GM12878 (cell line): ENCODE measurements at regions not wholly inside any gene's neighbourhood (a gene's known extent, or its start where the extent isn't known, plus 50 kb on each side); places are given as distances from the start of the nearest gene placed in this dataset.
"Not testable (repeated sequence)": the region's sequence is repeated elsewhere in the genome, so short reads cannot be mapped to it uniquely, and the experiment has no call there.

ENCODE experiments used
- ATAC-seq: fragments of 200-7000 bp; cut with Tn5 transposase; 3 replicates; pipeline ENCODE4 v1.9.1; 2020; ENCODE audit warnings: mild to moderate bottlenecking, moderate library complexity
- BruUV-seq: library from RNA; stranded (reverse); fragments of 400-500 nt; replicated peaks from 2 replicates; lab custom pipeline; 2021; lab: Mats Ljungman, UMichigan
- CTCF ChIA-PET: fragments of 300-600 bp; sonication (Branson Sonifier 250); formaldehyde crosslinking; extraction: SDS; loops from one replicate; lab custom pipeline; 2021; ENCODE audit warnings: inconsistent platforms; lab: Yijun Ruan, JAX
- POLR2A ChIA-PET: fragments of 350-600 bp; formaldehyde crosslinking; extraction: SDS; loops from one replicate; lab custom pipeline; 2021; ENCODE audit warnings: inconsistent platforms; lab: Charles Lee
- RAD21 ChIA-PET: fragments of 300-600 bp; sonication (Branson Sonifier 250); formaldehyde crosslinking; loops from one replicate; lab custom pipeline; 2023; ENCODE audit warnings: antibody characterized with exemption; ENCODE audit not compliant: unreplicated experiment; lab: Charles Lee
- SMC1A ChIA-PET: fragments of 300-600 bp; sonication (Branson Sonifier 250); formaldehyde crosslinking; loops from one replicate; lab custom pipeline; 2023; ENCODE audit not compliant: unreplicated experiment, uncharacterized antibody; lab: Charles Lee
- DNase-seq: peaks from one replicate; pipeline ENCODE4 v3.0.0-alpha.2; 2011; ENCODE audit warnings: low read depth, low spot score
- FAIRE-seq: peaks from 3 replicates; lab custom pipeline; 2011; peaks lifted over from hg19 to GRCh38; lab: Jason Lieb, UNC
- H2AFZ ChIP-seq: 2 replicates; pipeline ENCODE4 v1.6.0; 2011; ENCODE audit warnings: low read depth, low read length, control low read depth; ENCODE audit not compliant: control insufficient read depth
- H3K27ac ChIP-seq: 2 replicates; pipeline ENCODE4 v1.5.1; 2011; ENCODE audit warnings: control low read depth; ENCODE audit not compliant: control insufficient read depth, insufficient read depth
- H3K27me3 ChIP-seq, 2 experiments: replicated peaks in 1 of 2; 2 replicates each; pipeline versions ENCODE4 v1.6.0 to v1.6.1; 2011; ENCODE audit warnings: low read length in 1 of 2; ENCODE audit not compliant: control insufficient read depth in 2 of 2, insufficient read depth in 2 of 2
- H3K36me3 ChIP-seq, 2 experiments: 2 replicates each; pipeline ENCODE4 v1.5.1; 2011; ENCODE audit warnings: low read length in 1 of 2; ENCODE audit not compliant: control insufficient read depth in 2 of 2, insufficient read depth in 2 of 2
- H3K4me1 ChIP-seq: 2 replicates; pipeline ENCODE4 v1.6.1; 2011; ENCODE audit warnings: mild to moderate bottlenecking, low read length, moderate library complexity, mixed read lengths; ENCODE audit not compliant: control insufficient read depth, insufficient read depth
- H3K4me2 ChIP-seq: 2 replicates; pipeline ENCODE4 v1.6.0; 2011; ENCODE audit warnings: control low read depth; ENCODE audit not compliant: control insufficient read depth, insufficient read depth
- H3K4me3 ChIP-seq: fragments of 200-600 bp; sonication (generic); 2 replicates; pipeline ENCODE4 v1.5.1; 2016
- H3K79me2 ChIP-seq: 2 replicates; pipeline ENCODE4 v1.6.0; 2011; ENCODE audit warnings: low read length; ENCODE audit not compliant: control insufficient read depth, insufficient read depth
- H3K9ac ChIP-seq: 2 replicates; pipeline ENCODE4 v1.8.0; 2011; ENCODE audit warnings: low read length, control low read depth, mixed read lengths; ENCODE audit not compliant: control insufficient read depth, insufficient read depth
- H3K9me3 ChIP-seq: replicated peaks from 3 replicates; pipeline ENCODE4 v1.5.1; 2011; ENCODE audit warnings: mild to moderate bottlenecking, low read length; ENCODE audit not compliant: control insufficient read depth, insufficient read depth
- H4K20me1 ChIP-seq: 2 replicates; pipeline ENCODE4 v1.6.0; 2011; ENCODE audit not compliant: control insufficient read depth, insufficient read depth
- ASH2L ChIP-seq: fragments of 300-600, 200-600 bp; sonication (generic); IDR thresholded peaks from 2 replicates; pipeline ENCODE4 v1.6.1; 2017; ENCODE audit warnings: low read depth, mild to moderate bottlenecking, borderline replicate concordance
- BCL11A ChIP-seq: IDR thresholded peaks from 2 replicates; pipeline ENCODE4 v1.6.1; 2011; ENCODE audit warnings: low read depth, low read length
- CTCF ChIP-seq, 3 experiments: IDR thresholded peaks in 2 of 3; conservative IDR thresholded peaks in 1 of 3; 2 replicates each; pipeline ENCODE4 v1.5.1; 2011; ENCODE audit warnings: low read depth in 3 of 3, low read length in 3 of 3, mild to moderate bottlenecking in 3 of 3, control low read depth in 2 of 3, moderate library complexity in 2 of 3, inconsistent platforms in 1 of 3, mixed read lengths in 1 of 3; ENCODE audit not compliant: control insufficient read depth in 2 of 3, insufficient read depth in 1 of 3; ENCODE audit errors: extremely low read depth in 1 of 3
- FOXM1 ChIP-seq: IDR thresholded peaks from 2 replicates; pipeline ENCODE4 v1.6.1; 2012; ENCODE audit warnings: low read depth, mild to moderate bottlenecking, inconsistent platforms, low read length, moderate library complexity
- IRF4 ChIP-seq: IDR thresholded peaks from 2 replicates; pipeline ENCODE4 v1.6.1; 2011; ENCODE audit warnings: low read depth, low read length
- MYB ChIP-seq: fragments of 150-350 bp; IDR thresholded peaks from 2 replicates; pipeline ENCODE4 v1.6.1; 2014; ENCODE audit warnings: mild to moderate bottlenecking, low read depth, low read length, borderline replicate concordance
- NFIC ChIP-seq: IDR thresholded peaks from 2 replicates; pipeline ENCODE4 v1.6.1; 2012; ENCODE audit warnings: low read depth, mild to moderate bottlenecking, inconsistent platforms, low read length, moderate library complexity
- RAD51 ChIP-seq: fragments of 450-650 bp; IDR thresholded peaks from 2 replicates; pipeline ENCODE4 v1.6.1; 2016; ENCODE audit warnings: moderate library complexity, mild to moderate bottlenecking, inconsistent platforms
- RCOR1 ChIP-seq: conservative IDR thresholded peaks from 2 replicates; pipeline ENCODE4 v1.6.1; 2012; ENCODE audit warnings: low read depth, low read length, improper control_type of control experiment
- RFX5 ChIP-seq: IDR thresholded peaks from 2 replicates; pipeline ENCODE4 v1.6.1; 2011; ENCODE audit warnings: low read depth, low read length, improper control_type of control experiment
- SMC3 ChIP-seq: IDR thresholded peaks from 2 replicates; pipeline ENCODE4 v1.6.1; 2011; ENCODE audit warnings: low read length, improper control_type of control experiment, borderline replicate concordance
- ZBTB33 ChIP-seq: fragments of 450-650 bp; IDR thresholded peaks from 2 replicates; pipeline ENCODE4 v1.6.1; 2017; ENCODE audit warnings: mild to moderate bottlenecking
- ZNF592 ChIP-seq: fragments of 450-650 bp; IDR thresholded peaks from 2 replicates; pipeline ENCODE4 v1.6.1; 2017; ENCODE audit warnings: mild to moderate bottlenecking, moderate library complexity
- ZZZ3 ChIP-seq: IDR thresholded peaks from 2 replicates; pipeline ENCODE4 v1.6.1; 2011; ENCODE audit warnings: low read depth; ENCODE audit not compliant: control insufficient read depth, insufficient read length
- WGBS: methylation state at CpG from one replicate; pipeline ENCODE4 v1.1.6; 2016; ENCODE audit warnings: low lambda C conversion rate; ENCODE audit not compliant: insufficient replicate concordance, insufficient coverage; ENCODE audit errors: missing lambda C conversion rate; 5-methylcytosine and 5-hydroxymethylcytosine counted together
- in situ Hi-C: fragments of 300-500 bp; cut with MboI; formaldehyde crosslinking; loops from 9 replicates; pipeline ENCODE4 v1.14.3; 2018; ENCODE audit warnings: mixed read lengths
- intact Hi-C: fragments of 100-400 bp; cut with micrococcal nuclease; formaldehyde crosslinking; loops from one replicate; pipeline ENCODE4 v1.14.2; 2022; ENCODE audit not compliant: unreplicated experiment

- TF ChIP-seq ZNF592 (no peak), CTCF (IDR thresholded peaks at IDR 0.05 in 2 of 3, conservative IDR thresholded peaks at IDR 0.05 in 1 of 3; ENCODE audit: control insufficient read depth in 2 of 3, extremely low read depth in 1 of 3, insufficient read depth in 1 of 3, low read depth in 3 of 3, low read length in 3 of 3) (peak; percentile 48 to 67 (median 60); a peak in 5 of 6 replicates), MYB (no peak), RAD51 (no peak), RCOR1 (no peak), ASH2L (no peak), ZZZ3 (no peak), SMC3 (peak; percentile 70; the same call in 1 of the 2 replicates), IRF4 (no peak), RFX5 (no peak), FOXM1 (no peak), NFIC (no peak), BCL11A (no peak), ZBTB33 (no peak)
Measured at GRCh38 chr2:61658841-61659780, 121.0 kb upstream of the XPO1 start (continued).

- WGBS: 41% methylated on average over 3 of the region's 3 CpGs
- BruUV-seq: not testable (repeated sequence)
Measured at GRCh38 chr2:61649946-61650345, 111.8 kb upstream of the XPO1 start.

More at GRCh38 chr2:61649946-61650345, 111.8 kb upstream of the XPO1 start:
- H3K9me3 ChIP-seq, CTCF ChIA-PET, POLR2A ChIA-PET, H3K27me3 ChIP-seq, H2AFZ ChIP-seq, H3K4me3 ChIP-seq, in situ Hi-C loops, H3K9ac ChIP-seq, RAD21 ChIA-PET, FAIRE-seq, H3K79me2 ChIP-seq, H3K4me2 ChIP-seq, DNase-seq, ATAC-seq, H3K36me3 ChIP-seq, SMC1A ChIA-PET, H3K27ac ChIP-seq, H4K20me1 ChIP-seq, H3K4me1 ChIP-seq: not testable (repeated sequence)
- intact Hi-C loops: loop anchor here (10.0 kb wide), 1 partner anchor 115 kb away; the partner anchor contains the start of gene XPO1
